ENCODE measurements at regions not wholly inside any gene's neighbourhood (a gene's known extent, or its start where the extent isn't known, plus 50 kb on each side); places are given as distances from the start of the nearest gene placed in this dataset.

- no peaks in the 10 kb centered on the region for H4K20me1 ChIP-seq (replicated peaks; ENCODE audit: insufficient read depth)
- no peak overlapping the region for H3K27ac ChIP-seq (ENCODE audit: low read depth)
- H3K27me3 ChIP-seq (ENCODE audit: insufficient read depth): no peaks in the 10 kb centered on the region
- TF ChIP-seq ETS1 (IDR thresholded peaks at IDR 0.05): no peak
- no peak for TF ChIP-seq EZH2 (IDR thresholded peaks at IDR 0.05; ENCODE audit: low read depth, unreplicated experiment)
- TF ChIP-seq POLR2AphosphoS5 (IDR thresholded peaks at IDR 0.05; ENCODE audit: low read depth): no peak
- TF ChIP-seq EZH2phosphoT487 (IDR thresholded peaks at IDR 0.05; ENCODE audit: unreplicated experiment): no peak
- no peak for TF ChIP-seq NANOG (IDR thresholded peaks at IDR 0.05; ENCODE audit: borderline replicate concordance)
- TF ChIP-seq STAT1 (IDR thresholded peaks at IDR 0.05; ENCODE audit: unreplicated experiment): no peak
- no peak for TF ChIP-seq ZNF331 (CRISPR knock-in tag; IDR thresholded peaks at IDR 0.05; ENCODE audit: low read depth)
- no peak for TF ChIP-seq ZNF114 (CRISPR knock-in tag; IDR thresholded peaks at IDR 0.05)
- TF ChIP-seq CTCF (conservative IDR thresholded peaks at IDR 0.05; ENCODE audit: low read depth in 2 of 2): no peak
- no peak for TF ChIP-seq JUNB (IDR thresholded peaks at IDR 0.05; ENCODE audit: unreplicated experiment)
- no peak for TF ChIP-seq ZNF462 (CRISPR knock-in tag; IDR thresholded peaks at IDR 0.05)
- no peak for TF ChIP-seq REST (IDR thresholded peaks at IDR 0.05; ENCODE audit: unreplicated experiment)
- TF ChIP-seq CREB1 (CRISPR knock-in tag; IDR thresholded peaks at IDR 0.05; ENCODE audit: low read depth): no peak
- H3K4me3 ChIP-seq: no peak overlapping the region
- H3K36me3 ChIP-seq (ENCODE audit: insufficient read depth): no peaks in the 10 kb centered on the region
- no peaks in the 10 kb centered on the region for H3F3A ChIP-seq (replicated peaks; ENCODE audit: low read depth)
- H3K4me2 ChIP-seq: no peak overlapping the region
- ATAC-seq (no peak), DNase-seq (ENCODE audit: low spot score) (no peak)
- Mint-ChIP-seq H3K36me3 (ENCODE audit: low read depth) (peaks cover 4% of the 10 kb centered on the region; the same call in 2 of the 3 replicates), H3K9me3 (peaks cover 7% of the 10 kb centered on the region; the same call in 1 of the 3 replicates), H3K27me3 (ENCODE audit: insufficient read depth, low read depth, poor library complexity) (no peaks in the 10 kb centered on the region), H3K27ac (no peak overlapping the region), H3K4me3 (no peak overlapping the region), H3K4me1 (peaks cover 13% of the 10 kb centered on the region)
- no peaks in the 10 kb centered on the region for H3K79me2 ChIP-seq (replicated peaks; ENCODE audit: insufficient read depth)
- no peak overlapping the region for H2AFZ ChIP-seq
- peaks cover 6% of the 10 kb centered on the region for H3K4me1 ChIP-seq (ENCODE audit: insufficient read depth)
- peaks cover 7% of the 10 kb centered on the region; the same call in 1 of the 2 replicates for H3K9me2 ChIP-seq (ENCODE audit: insufficient read depth)
Measured at GRCh38 chr7:46784732-46785131, 797.2 kb downstream of the TNS3 start.
